ENCODE measurements at regions not wholly inside any gene's neighbourhood (a gene's known extent, or its start where the extent isn't known, plus 50 kb on each side); places are given as distances from the start of the nearest gene placed in this dataset.

GRCh38 chr14:28570391-28570790 lies 196.2 kb upstream of the FOXG1 start:
- CTCF ChIA-PET: no interaction called here
- no peak for DNase-seq (ENCODE audit: low read depth, low spot score)

GRCh38 chr14:28571636-28572035 lies 195.0 kb upstream of the FOXG1 start:
- ChIA-PET CTCF (no interaction called here), POLR2A (no interaction called here)
- Histone ChIP-seq H3K27me3 (ENCODE audit: control insufficient read depth, insufficient read depth, low read length) (no peaks in the 10 kb centered on the region), H3K9me3 (ENCODE audit: control insufficient read depth, insufficient read depth, low read length) (peaks cover 12% of the 10 kb centered on the region), H3K27ac (ENCODE audit: low read depth, low read length) (no peak overlapping the region), H3K4me3 (ENCODE audit: low read depth, low read length) (no peak overlapping the region)
- no peak for TF ChIP-seq CTCF (IDR thresholded peaks at IDR 0.05; ENCODE audit: low read depth, low read length)
- no peak for DNase-seq (ENCODE audit: low read depth, low spot score)

More at GRCh38 chr14:28570391-28570790, 196.2 kb upstream of the FOXG1 start:
- Histone ChIP-seq H3K27ac (ENCODE audit: low read depth, low read length) (no peak overlapping the region), H3K9me3 (ENCODE audit: control insufficient read depth, insufficient read depth, low read length) (peaks cover 9% of the 10 kb centered on the region), H3K4me3 (ENCODE audit: low read depth, low read length) (no peak overlapping the region), H3K27me3 (ENCODE audit: control insufficient read depth, insufficient read depth, low read length) (no peaks in the 10 kb centered on the region)
- no peak for TF ChIP-seq CTCF (IDR thresholded peaks at IDR 0.05; ENCODE audit: low read depth, low read length)
- POLR2A ChIA-PET: no interaction called here

GRCh38 chr14:28576523-28576922 lies 190.1 kb upstream of the FOXG1 start:
- ChIA-PET CTCF (no interaction called here), POLR2A (no interaction called here)
- H3K27me3 ChIP-seq (ENCODE audit: control insufficient read depth, insufficient read depth, low read length): no peaks in the 10 kb centered on the region
- DNase-seq (ENCODE audit: low read depth, low spot score): no peak
- H3K9me3 ChIP-seq (ENCODE audit: control insufficient read depth, insufficient read depth, low read length): peaks cover 13% of the 10 kb centered on the region
- no peak for TF ChIP-seq CTCF (IDR thresholded peaks at IDR 0.05; ENCODE audit: low read depth, low read length)
- H3K27ac ChIP-seq (ENCODE audit: low read depth, low read length): no peak overlapping the region
- H3K4me3 ChIP-seq (ENCODE audit: low read depth, low read length): no peak overlapping the region

GRCh38 chr14:28577187-28577586 lies 189.4 kb upstream of the FOXG1 start:
- no peak overlapping the region for H3K27ac ChIP-seq (ENCODE audit: low read depth, low read length)
- POLR2A ChIA-PET: no interaction called here
- CTCF ChIA-PET: no interaction called here
- H3K4me3 ChIP-seq (ENCODE audit: low read depth, low read length): no peak overlapping the region
- TF ChIP-seq CTCF (IDR thresholded peaks at IDR 0.05; ENCODE audit: low read depth, low read length): no peak
- H3K9me3 ChIP-seq (ENCODE audit: control insufficient read depth, insufficient read depth, low read length): peaks cover 10% of the 10 kb centered on the region
- no peaks in the 10 kb centered on the region for H3K27me3 ChIP-seq (ENCODE audit: control insufficient read depth, insufficient read depth, low read length)
- DNase-seq (ENCODE audit: low read depth, low spot score): no peak

- CTCF ChIA-PET: no interaction called here
- POLR2A ChIA-PET: no interaction called here
- no peak for DNase-seq (ENCODE audit: low read depth, low spot score)
- Histone ChIP-seq H3K27ac (ENCODE audit: low read depth, low read length) (no peak overlapping the region), H3K4me3 (ENCODE audit: low read depth, low read length) (no peak overlapping the region), H3K9me3 (ENCODE audit: control insufficient read depth, insufficient read depth, low read length) (peaks cover 5% of the 10 kb centered on the region; the same call in 1 of the 2 replicates), H3K27me3 (ENCODE audit: control insufficient read depth, insufficient read depth, low read length) (no peaks in the 10 kb centered on the region)
- TF ChIP-seq CTCF (IDR thresholded peaks at IDR 0.05; ENCODE audit: low read depth, low read length): no peak
Observed at GRCh38 chr14:28577711-28578131, 188.9 kb upstream of the FOXG1 start.
